ENCODE measurements at regions not wholly inside any gene's neighbourhood (a gene's known extent, or its start where the extent isn't known, plus 50 kb on each side); places are given as distances from the start of the nearest gene placed in this dataset.
"Not testable (repeated sequence)": the region's sequence is repeated elsewhere in the genome, so short reads cannot be mapped to it uniquely, and the experiment has no call there.

DNA sequence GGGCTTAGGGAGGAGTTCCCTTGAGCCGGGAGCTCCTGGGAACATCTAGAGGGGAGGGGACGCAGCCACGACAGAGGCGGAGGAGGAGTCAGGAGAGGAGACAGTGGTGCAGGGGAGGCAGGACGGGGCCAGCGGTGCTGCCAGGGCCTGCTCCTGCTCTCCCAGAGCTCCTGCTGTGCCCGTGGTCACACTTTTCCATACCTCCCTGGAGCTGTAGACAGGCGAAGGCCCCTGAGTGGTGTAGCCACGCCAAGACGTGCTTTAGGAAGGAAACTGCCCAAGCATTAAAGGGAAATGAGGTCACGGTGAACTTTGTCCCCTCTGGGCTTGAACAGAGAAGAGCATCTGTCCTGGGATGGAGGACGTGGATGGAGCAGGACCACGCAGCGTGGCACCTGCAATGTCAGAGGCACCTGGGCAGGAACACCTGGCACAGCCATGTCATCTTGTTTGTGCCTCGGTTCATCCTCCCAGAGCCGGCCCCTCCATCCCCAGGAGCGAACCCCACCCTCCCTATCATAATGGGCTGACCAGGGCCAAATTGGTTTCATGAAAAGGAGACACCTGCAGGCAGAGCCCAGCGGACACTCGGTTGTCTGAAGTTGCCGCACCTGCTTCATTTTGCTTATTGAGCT is 239.5 kb upstream of the SFSWAP start:
- no peak for DNase-seq (ENCODE audit: low read depth in 2 of 2, low spot score in 1 of 2)

- no peak for DNase-seq (ENCODE audit: low read depth in 2 of 2, low spot score in 1 of 2)
Measured at GRCh38 chr12:131471946-131472732, 238.8 kb upstream of the SFSWAP start.

DNA sequence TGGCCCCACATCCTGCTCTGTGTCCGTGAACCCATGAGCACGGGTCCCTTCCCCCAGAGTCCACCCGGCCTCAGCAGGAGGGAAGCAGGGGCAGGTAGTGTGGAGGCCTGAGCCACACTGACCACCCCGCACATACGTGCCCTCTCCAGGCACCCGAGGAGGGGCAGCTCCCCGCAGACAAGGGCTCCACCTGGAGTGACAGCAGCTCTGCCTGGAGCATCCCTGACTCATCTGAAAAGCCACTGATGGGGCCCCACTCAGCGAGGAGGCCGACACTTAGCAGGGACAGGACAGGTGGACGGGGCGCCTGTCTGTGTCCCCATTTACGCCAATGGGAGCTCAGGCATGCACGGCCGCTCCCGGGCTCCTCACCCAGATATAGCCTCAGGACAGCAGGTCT is 237.6 kb upstream of the SFSWAP start:
- DNase-seq (ENCODE audit: low read depth in 2 of 2, low spot score in 1 of 2) = no peak

GRCh38 chr12:131473741-131474709 is 236.9 kb upstream of the SFSWAP start:
- no peak for DNase-seq (ENCODE audit: low read depth in 2 of 2, low spot score in 1 of 2)

DNA sequence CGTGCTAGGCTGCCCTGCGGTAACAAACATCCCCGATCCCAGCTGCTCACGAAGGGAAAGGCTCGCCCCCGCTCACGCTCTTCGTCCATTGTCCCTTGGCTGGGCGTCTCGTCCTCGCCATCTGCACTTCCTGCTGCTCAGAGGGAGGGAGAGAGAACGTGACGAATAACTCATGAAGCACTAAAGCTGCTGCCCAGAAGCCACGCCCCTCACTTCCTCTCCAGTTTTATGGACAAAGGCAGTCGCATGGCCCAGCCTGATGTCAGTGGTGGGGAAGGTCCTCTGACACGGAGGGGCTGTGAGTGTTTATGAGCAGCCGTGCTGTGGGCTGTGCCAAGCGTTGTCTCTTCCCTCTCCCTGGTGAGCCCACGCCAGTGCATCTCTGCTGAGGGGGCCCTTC is 235.9 kb upstream of the SFSWAP start:
- DNase-seq (ENCODE audit: low read depth in 2 of 2, low spot score in 1 of 2) = not testable (repeated sequence)

DNA sequence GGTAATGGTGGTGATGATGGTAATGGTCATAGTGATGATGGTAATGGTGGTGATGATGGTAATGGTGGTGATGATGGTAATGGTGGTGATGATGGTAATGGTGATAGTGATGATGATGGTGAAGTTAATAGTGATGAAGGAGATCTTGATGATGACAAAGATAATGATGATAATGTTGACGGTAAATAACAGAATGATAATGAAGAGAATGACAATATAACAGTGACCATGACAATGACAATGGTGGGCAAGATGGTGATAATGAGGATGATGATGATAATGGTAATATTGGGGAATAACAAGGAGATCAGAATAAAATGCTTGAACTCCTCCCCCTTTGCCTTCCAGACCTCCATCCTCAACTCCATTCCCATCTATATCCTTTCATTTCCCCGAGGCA is 233.3 kb upstream of the SFSWAP start:
- no peak for DNase-seq (ENCODE audit: low read depth in 2 of 2, low spot score in 1 of 2)

DNA sequence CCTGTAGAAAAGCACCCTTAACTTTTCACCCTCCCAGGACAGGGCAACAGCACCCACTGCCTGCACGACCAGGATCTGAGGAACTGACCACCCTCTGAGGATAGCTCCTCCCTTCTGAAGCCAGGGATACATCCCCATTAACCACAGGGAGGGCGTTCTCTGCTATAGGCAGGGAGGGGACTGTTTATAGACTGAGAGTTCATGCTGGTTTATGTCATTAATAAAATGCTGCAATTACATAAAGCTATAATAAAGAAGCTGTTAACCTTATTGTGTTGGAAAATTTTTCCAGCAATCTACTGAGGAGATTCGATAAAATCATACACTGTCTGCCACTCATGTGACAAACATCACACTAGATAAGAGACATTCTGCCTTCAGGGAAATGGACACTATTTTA is 232.4 kb upstream of the SFSWAP start:
- DNase-seq (ENCODE audit: low read depth in 2 of 2, low spot score in 1 of 2) = no peak

GRCh38 chr12:131482199-131482598 is 228.7 kb upstream of the SFSWAP start:
- no peak for DNase-seq (ENCODE audit: low read depth in 2 of 2, low spot score in 1 of 2)

DNA sequence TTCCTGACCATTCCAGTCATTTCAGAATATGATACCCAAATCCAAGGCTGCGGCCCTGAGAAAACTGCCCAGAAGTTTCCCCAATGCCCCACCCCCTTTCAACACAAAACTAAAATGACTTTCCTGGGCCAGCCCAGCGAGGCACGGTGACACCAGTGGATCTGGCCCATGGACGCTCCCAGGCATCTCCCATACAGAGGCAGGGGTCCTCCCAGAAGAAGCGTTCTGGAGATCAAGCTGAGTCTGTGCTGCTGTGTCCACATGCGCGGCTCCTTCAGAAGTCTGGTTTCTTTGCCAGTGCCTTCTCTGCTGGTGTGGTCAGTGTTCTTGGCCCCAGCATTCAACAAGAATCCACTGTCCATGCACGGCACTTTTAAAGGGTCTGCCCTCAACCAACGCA is 228.2 kb upstream of the SFSWAP start:
- DNase-seq (ENCODE audit: low read depth in 2 of 2, low spot score in 1 of 2) = no peak

DNA sequence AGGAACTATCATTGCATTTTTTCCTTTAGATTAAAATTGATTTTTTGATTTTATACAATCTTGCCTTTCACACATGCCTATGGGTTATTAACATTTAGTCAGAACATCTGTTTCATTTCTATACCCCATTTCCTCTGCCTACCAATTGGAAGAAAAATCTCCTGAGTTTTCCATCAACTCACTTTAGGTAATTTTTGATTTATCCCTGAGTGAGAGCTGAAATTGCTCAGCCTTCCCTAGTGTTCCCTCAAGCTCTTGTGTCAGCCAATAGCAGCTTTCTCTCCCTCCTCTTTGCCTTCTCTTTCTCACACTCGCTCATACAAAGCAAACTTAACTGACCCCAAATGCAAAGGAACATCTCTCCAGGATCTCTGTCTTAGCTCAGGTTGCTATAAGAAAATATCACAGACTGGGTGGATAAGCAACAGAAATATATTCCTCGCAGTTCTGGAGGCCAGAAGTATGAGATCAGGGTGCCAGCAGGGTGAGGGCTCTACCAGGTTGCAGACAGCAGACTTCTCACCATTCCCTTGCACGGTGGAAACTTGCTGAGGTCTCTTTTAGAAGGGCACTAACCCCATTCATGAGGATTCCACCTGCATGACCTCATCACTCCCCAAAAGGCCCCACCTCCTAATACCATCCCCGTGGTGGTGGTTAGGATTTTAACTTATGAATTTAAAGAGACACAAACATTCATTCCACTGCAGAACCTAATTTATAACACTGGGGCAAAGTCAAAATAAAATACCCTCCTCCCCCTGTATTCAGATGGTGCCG is 224.2 kb upstream of the SFSWAP start:
- DNase-seq (ENCODE audit: low read depth in 2 of 2, low spot score in 1 of 2) = no peak

- DNase-seq (ENCODE audit: low read depth in 2 of 2, low spot score in 1 of 2) = no peak
Measured at GRCh38 chr12:131487388-131488124, 223.3 kb upstream of the SFSWAP start.

DNA sequence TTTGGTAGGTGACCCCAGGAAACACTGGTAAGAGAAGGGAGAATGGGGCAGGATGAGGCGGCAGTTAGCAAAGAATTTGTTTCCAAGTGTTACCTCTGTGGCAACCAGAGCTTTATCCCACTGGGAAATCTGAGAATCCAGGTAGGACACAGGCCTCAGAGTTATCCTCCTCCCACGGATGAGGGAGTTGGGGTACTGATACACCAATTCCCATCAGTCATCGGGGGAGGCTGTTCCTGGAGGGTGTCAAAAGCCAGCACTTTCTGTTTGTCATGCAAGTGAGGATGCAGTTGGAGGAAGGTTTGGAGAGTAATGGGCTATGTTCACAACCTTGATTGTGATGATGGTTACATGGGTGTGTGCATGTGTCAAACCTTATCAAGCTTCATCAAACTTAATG is 221.2 kb upstream of the SFSWAP start:
- no peak for DNase-seq (ENCODE audit: low read depth in 2 of 2, low spot score in 1 of 2)

DNA sequence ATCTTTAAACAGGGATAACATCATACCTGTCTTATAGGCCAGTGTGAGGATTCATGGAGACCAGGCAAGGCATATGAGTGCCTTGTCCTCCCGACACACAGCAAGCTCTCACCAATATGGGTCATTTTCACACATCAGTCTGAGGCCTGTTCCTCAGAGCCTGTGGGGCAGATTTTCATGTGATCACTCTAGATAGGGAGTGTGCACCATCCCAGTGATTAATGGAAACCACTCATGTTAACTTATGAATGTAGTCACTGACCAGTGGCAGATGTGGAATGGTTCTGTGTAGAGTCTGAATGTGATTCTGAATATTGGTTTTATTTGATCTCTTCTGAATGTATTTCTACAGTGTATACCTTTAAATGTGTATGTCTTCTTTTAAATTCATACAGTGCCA is 219.7 kb upstream of the SFSWAP start:
- DNase-seq (ENCODE audit: low read depth in 2 of 2, low spot score in 1 of 2) = no peak

- DNase-seq (ENCODE audit: low read depth in 2 of 2, low spot score in 1 of 2) = no peak
Measured at GRCh38 chr12:131491916-131492490, 218.9 kb upstream of the SFSWAP start.

DNA sequence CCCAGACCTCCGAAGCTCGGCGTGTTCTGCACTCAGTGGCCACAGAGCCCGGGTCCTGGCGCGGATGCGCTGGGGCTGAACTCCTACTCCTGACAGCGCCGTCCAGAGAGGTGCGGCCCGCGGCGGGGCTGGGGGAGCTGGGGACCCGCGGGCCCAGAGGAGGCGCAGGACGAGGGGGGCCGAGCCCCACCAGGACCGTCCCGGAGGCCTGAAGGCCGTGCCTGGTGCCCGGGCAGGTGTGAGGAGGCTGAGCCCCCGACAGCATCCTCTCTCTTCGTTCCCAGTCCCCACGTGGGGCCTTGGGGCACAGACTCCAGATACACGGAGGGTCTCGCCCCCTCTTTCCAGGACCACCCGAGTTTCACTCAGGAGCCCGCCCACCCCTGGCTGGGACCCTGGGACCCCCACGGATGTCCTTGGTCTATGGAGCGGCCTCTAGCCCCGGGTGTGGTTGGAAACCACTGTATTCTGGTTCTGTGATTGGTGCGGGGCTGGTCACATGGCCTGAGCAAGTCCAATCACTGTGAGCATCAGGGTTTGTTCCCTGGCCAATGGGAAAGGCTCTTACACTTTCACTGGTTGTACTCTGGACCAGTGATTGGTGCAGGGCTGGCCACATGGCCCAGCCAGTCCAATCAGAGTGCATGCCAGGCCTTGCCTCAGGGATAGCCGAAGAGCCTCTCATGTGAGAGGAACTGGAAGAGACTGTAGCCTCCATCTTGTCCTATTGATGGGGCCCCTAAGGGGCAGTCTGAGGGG is 217.6 kb upstream of the SFSWAP start:
- no peak for DNase-seq (ENCODE audit: low read depth in 2 of 2, low spot score in 1 of 2)

GRCh38 chr12:131494216-131494615 is 216.7 kb upstream of the SFSWAP start:
- no peak for DNase-seq (ENCODE audit: low read depth in 2 of 2, low spot score in 1 of 2)

DNA sequence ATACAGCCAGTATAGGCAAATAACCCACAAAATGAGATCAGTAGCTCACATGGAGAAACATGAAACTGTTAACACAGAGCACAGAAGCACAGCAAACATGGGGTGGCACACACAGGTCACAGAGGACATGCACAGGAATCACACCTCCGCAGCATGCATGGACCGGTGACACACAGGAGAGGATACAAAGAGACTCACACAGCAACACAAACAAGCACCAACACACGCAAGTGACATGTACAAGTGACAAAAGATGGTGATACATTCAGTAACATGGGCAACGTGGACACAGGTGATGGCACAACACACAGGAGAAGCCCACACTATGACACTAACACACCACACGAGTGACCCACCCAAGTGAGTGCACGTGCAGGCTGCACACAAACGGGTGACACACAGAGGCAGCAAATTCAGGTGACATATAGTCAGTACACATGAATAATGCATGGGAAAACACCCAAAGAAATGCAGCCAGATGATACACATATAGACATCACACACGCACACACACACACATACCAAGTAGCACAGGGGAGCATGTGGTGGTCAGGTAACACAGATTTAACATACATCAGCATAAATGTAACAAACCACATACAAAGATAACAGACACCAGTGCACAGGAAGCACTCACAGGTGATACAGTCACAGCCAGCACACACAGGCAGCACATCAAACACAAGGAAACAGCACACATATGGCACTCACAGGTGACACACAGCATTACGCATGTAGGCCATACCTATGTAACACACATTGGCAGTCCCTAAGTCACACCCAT is 216.0 kb upstream of the SFSWAP start:
- DNase-seq (ENCODE audit: low read depth in 2 of 2, low spot score in 1 of 2) = no peak

DNA sequence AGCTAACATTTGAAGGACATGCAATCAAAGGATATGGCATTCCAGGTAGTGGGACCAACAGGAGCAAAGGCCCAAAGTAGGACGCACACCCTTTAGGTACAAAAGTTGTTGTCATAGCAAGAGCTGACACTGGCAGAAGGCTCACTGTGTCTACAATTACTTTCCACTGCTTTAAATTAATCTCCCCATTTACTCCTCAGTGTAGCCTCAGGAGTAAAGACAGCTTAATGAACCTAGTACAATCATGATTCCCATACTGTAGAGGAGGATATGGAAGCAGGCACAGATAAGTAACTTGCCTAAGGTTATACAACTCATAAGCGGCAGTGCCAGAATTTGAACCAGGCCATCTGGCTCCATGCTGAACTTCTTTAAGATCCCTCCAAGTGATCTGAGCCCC is 212.9 kb upstream of the SFSWAP start:
- no peak for DNase-seq (ENCODE audit: low read depth in 2 of 2, low spot score in 1 of 2)
